Hepatocyte (in vitro differentiated cells): ENCODE measurements at regions not wholly inside any gene's neighbourhood (a gene's known extent, or its start where the extent isn't known, plus 50 kb on each side); places are given as distances from the start of the nearest gene placed in this dataset.

Experiments used
- EZH2 ChIP-seq: fragments of 200-600 bp; sonication (generic); IDR thresholded peaks from 2 replicates; pipeline ENCODE4 v1.6.1; 2016; ENCODE audit warnings: antibody characterized with exemption, mild to moderate bottlenecking, borderline replicate concordance
- TF ChIP-seq, protein P1 (sequence below): fragments of 200-600 bp; sonication (generic); IDR thresholded peaks from 2 replicates; pipeline ENCODE4 v1.5.1; 2016; ENCODE audit warnings: antibody characterized with exemption, mild to moderate bottlenecking; ENCODE audit not compliant: poor library complexity

DNA sequence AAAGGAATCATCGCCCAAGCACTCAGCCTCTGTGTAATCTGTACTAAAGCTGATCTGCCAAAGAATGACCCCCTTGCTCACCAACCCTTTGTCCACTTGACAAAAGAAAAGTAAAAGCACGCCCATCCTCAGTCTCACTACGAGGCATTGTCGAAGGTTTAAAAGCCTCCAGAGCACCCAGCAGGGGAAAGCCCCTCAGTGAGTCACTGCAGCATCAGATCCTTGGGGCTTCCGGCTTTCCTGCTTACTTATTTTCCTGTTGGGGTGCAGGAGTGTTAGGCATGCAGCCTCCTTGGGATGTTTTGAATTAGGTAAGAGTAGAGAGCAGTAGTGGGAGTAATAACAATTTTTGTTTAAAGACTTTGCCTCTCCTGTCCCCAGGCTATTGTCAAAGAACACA, 216.1 kb downstream of the MTHFS start:
- TF ChIP-seq, protein P1, sequence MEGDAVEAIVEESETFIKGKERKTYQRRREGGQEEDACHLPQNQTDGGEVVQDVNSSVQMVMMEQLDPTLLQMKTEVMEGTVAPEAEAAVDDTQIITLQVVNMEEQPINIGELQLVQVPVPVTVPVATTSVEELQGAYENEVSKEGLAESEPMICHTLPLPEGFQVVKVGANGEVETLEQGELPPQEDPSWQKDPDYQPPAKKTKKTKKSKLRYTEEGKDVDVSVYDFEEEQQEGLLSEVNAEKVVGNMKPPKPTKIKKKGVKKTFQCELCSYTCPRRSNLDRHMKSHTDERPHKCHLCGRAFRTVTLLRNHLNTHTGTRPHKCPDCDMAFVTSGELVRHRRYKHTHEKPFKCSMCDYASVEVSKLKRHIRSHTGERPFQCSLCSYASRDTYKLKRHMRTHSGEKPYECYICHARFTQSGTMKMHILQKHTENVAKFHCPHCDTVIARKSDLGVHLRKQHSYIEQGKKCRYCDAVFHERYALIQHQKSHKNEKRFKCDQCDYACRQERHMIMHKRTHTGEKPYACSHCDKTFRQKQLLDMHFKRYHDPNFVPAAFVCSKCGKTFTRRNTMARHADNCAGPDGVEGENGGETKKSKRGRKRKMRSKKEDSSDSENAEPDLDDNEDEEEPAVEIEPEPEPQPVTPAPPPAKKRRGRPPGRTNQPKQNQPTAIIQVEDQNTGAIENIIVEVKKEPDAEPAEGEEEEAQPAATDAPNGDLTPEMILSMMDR: no peak
- TF ChIP-seq EZH2: no peak
